ENCODE measurements at regions not wholly inside any gene's neighbourhood (a gene's known extent, or its start where the extent isn't known, plus 50 kb on each side); places are given as distances from the start of the nearest gene placed in this dataset.

GRCh38 chr15:98480844-98481243 lies 167.5 kb upstream of the IGF1R start (continued):
- no peak for TF ChIP-seq TOX (CRISPR knock-in tag; IDR thresholded peaks at IDR 0.05; ENCODE audit: borderline replicate concordance)
- TF ChIP-seq SNAI2 (CRISPR knock-in tag; IDR thresholded peaks at IDR 0.05), result no peak
- no peak for TF ChIP-seq RARB (CRISPR knock-in tag; IDR thresholded peaks at IDR 0.05)
- no peak for TF ChIP-seq ZNF565 (CRISPR knock-in tag; conservative IDR thresholded peaks at IDR 0.05; ENCODE audit: low read depth)
- TF ChIP-seq CSDC2 (CRISPR knock-in tag; IDR thresholded peaks at IDR 0.05), result no peak
- TF ChIP-seq, protein P1, sequence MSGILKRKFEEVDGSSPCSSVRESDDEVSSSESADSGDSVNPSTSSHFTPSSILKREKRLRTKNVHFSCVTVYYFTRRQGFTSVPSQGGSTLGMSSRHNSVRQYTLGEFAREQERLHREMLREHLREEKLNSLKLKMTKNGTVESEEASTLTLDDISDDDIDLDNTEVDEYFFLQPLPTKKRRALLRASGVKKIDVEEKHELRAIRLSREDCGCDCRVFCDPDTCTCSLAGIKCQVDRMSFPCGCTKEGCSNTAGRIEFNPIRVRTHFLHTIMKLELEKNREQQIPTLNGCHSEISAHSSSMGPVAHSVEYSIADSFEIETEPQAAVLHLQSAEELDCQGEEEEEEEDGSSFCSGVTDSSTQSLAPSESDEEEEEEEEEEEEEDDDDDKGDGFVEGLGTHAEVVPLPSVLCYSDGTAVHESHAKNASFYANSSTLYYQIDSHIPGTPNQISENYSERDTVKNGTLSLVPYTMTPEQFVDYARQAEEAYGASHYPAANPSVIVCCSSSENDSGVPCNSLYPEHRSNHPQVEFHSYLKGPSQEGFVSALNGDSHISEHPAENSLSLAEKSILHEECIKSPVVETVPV (CRISPR knock-in tag; IDR thresholded peaks at IDR 0.05), result no peak

- ATAC-seq, result no peak
- no peak for TF ChIP-seq ZC3H10 (CRISPR knock-in tag; IDR thresholded peaks at IDR 0.05)
- peak; percentile 92 for TF ChIP-seq ZNF8 (CRISPR knock-in tag; IDR thresholded peaks at IDR 0.05)
- TF ChIP-seq CREB5 (CRISPR knock-in tag; IDR thresholded peaks at IDR 0.05; ENCODE audit: low read depth), result no peak
- TF ChIP-seq ISL1 (CRISPR knock-in tag; IDR thresholded peaks at IDR 0.05), result no peak
These were observed 164.7 kb upstream of the IGF1R start for GRCh38 chr15:98483575-98484130.

GRCh38 chr15:98484914-98485313 lies 163.4 kb upstream of the IGF1R start:
- no peak for ATAC-seq
- TF ChIP-seq, protein P2, sequence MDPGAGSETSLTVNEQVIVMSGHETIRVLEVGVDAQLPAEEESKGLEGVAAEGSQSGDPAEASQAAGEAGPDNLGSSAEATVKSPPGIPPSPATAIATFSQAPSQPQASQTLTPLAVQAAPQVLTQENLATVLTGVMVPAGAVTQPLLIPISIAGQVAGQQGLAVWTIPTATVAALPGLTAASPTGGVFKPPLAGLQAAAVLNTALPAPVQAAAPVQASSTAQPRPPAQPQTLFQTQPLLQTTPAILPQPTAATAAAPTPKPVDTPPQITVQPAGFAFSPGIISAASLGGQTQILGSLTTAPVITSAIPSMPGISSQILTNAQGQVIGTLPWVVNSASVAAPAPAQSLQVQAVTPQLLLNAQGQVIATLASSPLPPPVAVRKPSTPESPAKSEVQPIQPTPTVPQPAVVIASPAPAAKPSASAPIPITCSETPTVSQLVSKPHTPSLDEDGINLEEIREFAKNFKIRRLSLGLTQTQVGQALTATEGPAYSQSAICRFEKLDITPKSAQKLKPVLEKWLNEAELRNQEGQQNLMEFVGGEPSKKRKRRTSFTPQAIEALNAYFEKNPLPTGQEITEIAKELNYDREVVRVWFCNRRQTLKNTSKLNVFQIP (CRISPR knock-in tag; IDR thresholded peaks at IDR 0.05; ENCODE audit: borderline replicate concordance, low read depth), result no peak
- TF ChIP-seq RARB (CRISPR knock-in tag; IDR thresholded peaks at IDR 0.05), result no peak
- TF ChIP-seq ZNF70 (CRISPR knock-in tag; IDR thresholded peaks at IDR 0.05), result no peak
- TF ChIP-seq SNAI2 (CRISPR knock-in tag; IDR thresholded peaks at IDR 0.05), result no peak
- no peak for TF ChIP-seq ZNF8 (CRISPR knock-in tag; IDR thresholded peaks at IDR 0.05)
- TF ChIP-seq ZC3H10 (CRISPR knock-in tag; IDR thresholded peaks at IDR 0.05), result no peak
- TF ChIP-seq, protein P3, sequence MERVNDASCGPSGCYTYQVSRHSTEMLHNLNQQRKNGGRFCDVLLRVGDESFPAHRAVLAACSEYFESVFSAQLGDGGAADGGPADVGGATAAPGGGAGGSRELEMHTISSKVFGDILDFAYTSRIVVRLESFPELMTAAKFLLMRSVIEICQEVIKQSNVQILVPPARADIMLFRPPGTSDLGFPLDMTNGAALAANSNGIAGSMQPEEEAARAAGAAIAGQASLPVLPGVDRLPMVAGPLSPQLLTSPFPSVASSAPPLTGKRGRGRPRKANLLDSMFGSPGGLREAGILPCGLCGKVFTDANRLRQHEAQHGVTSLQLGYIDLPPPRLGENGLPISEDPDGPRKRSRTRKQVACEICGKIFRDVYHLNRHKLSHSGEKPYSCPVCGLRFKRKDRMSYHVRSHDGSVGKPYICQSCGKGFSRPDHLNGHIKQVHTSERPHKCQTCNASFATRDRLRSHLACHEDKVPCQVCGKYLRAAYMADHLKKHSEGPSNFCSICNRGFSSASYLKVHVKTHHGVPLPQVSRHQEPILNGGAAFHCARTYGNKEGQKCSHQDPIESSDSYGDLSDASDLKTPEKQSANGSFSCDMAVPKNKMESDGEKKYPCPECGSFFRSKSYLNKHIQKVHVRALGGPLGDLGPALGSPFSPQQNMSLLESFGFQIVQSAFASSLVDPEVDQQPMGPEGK (CRISPR knock-in tag; IDR thresholded peaks at IDR 0.05; ENCODE audit: borderline replicate concordance), result no peak
- TF ChIP-seq OSR1 (CRISPR knock-in tag; IDR thresholded peaks at IDR 0.05), result no peak
- no peak for TF ChIP-seq TOX (CRISPR knock-in tag; IDR thresholded peaks at IDR 0.05; ENCODE audit: borderline replicate concordance)
- no peak for TF ChIP-seq CSDC2 (CRISPR knock-in tag; IDR thresholded peaks at IDR 0.05)
- TF ChIP-seq TCF4 (CRISPR knock-in tag; IDR thresholded peaks at IDR 0.05; ENCODE audit: borderline replicate concordance), result no peak
- TF ChIP-seq ZNF565 (CRISPR knock-in tag; conservative IDR thresholded peaks at IDR 0.05; ENCODE audit: low read depth), result no peak
- TF ChIP-seq GLIS3 (CRISPR knock-in tag; IDR thresholded peaks at IDR 0.05), result no peak
- no peak for TF ChIP-seq BACH2 (CRISPR knock-in tag; IDR thresholded peaks at IDR 0.05; ENCODE audit: borderline replicate concordance)
- TF ChIP-seq ESRRG (CRISPR knock-in tag; IDR thresholded peaks at IDR 0.05), result no peak
- TF ChIP-seq, protein P1 (CRISPR knock-in tag; IDR thresholded peaks at IDR 0.05), result no peak
- TF ChIP-seq ZFP3 (CRISPR knock-in tag; IDR thresholded peaks at IDR 0.05), result no peak
- TF ChIP-seq ISL1 (CRISPR knock-in tag; IDR thresholded peaks at IDR 0.05), result no peak

GRCh38 chr15:98485451-98485850 lies 162.9 kb upstream of the IGF1R start:
- TF ChIP-seq, protein P3 (CRISPR knock-in tag; IDR thresholded peaks at IDR 0.05; ENCODE audit: borderline replicate concordance), result no peak
- TF ChIP-seq ISL1 (CRISPR knock-in tag; IDR thresholded peaks at IDR 0.05) (no peak), PPARA (CRISPR knock-in tag; IDR thresholded peaks at IDR 0.05; ENCODE audit: borderline replicate concordance) (no peak), CSDC2 (CRISPR knock-in tag; IDR thresholded peaks at IDR 0.05) (no peak), BACH2 (CRISPR knock-in tag; IDR thresholded peaks at IDR 0.05; ENCODE audit: borderline replicate concordance) (no peak), ESRRG (CRISPR knock-in tag; IDR thresholded peaks at IDR 0.05) (no peak), GLIS3 (CRISPR knock-in tag; IDR thresholded peaks at IDR 0.05) (no peak), RARB (CRISPR knock-in tag; IDR thresholded peaks at IDR 0.05) (no peak), TOX (CRISPR knock-in tag; IDR thresholded peaks at IDR 0.05; ENCODE audit: borderline replicate concordance) (no peak), ZNF70 (CRISPR knock-in tag; IDR thresholded peaks at IDR 0.05) (no peak)
- TF ChIP-seq, protein P2 (CRISPR knock-in tag; IDR thresholded peaks at IDR 0.05; ENCODE audit: borderline replicate concordance, low read depth), result no peak
- TF ChIP-seq, protein P1 (CRISPR knock-in tag; IDR thresholded peaks at IDR 0.05), result no peak
- no peak for ATAC-seq
